GM12873 (cell line): ENCODE measurements at regions not wholly inside any gene's neighbourhood (a gene's known extent, or its start where the extent isn't known, plus 50 kb on each side); places are given as distances from the start of the nearest gene placed in this dataset.

ENCODE experiments used
- CTCF ChIP-seq: IDR thresholded peaks from 2 replicates; pipeline ENCODE4 v1.5.1; 2012; ENCODE audit warnings: low read depth, mild to moderate bottlenecking, moderate library complexity, low read length, control low read depth; ENCODE audit not compliant: insufficient read depth; ENCODE audit errors: missing control alignments

- TF ChIP-seq CTCF: no peak
Observed at GRCh38 chr2:104290566-104290891, 563.4 kb upstream of the POU3F3 start.

GRCh38 chr2:104312684-104313083, 541.2 kb upstream of the POU3F3 start:
- no peak for TF ChIP-seq CTCF

GRCh38 chr2:104318001-104318665, 535.8 kb upstream of the POU3F3 start:
- no peak for TF ChIP-seq CTCF

- TF ChIP-seq CTCF: no peak
Observed at GRCh38 chr2:104321116-104321795, 532.7 kb upstream of the POU3F3 start.

GRCh38 chr2:104321796-104322349, 532.0 kb upstream of the POU3F3 start:
- no peak for TF ChIP-seq CTCF

- TF ChIP-seq CTCF: no peak
Observed at GRCh38 chr2:104332731-104333130, 521.2 kb upstream of the POU3F3 start.

- no peak for TF ChIP-seq CTCF
Observed at GRCh38 chr2:104337869-104338268, 516.0 kb upstream of the POU3F3 start.
